CD4-positive, alpha-beta T cell treated with Interleukin-4 for 1 hour (primary cell): ENCODE measurements at regions not wholly inside any gene's neighbourhood (a gene's known extent, or its start where the extent isn't known, plus 50 kb on each side); places are given as distances from the start of the nearest gene placed in this dataset.
"Not testable (repeated sequence)": the region's sequence is repeated elsewhere in the genome, so short reads cannot be mapped to it uniquely, and the experiment has no call there.

Experiments used
- DNase-seq, 2 donors: peaks; one replicate each; pipeline ENCODE4 v3.0.0-alpha.2; 2020 to 2022

DNA sequence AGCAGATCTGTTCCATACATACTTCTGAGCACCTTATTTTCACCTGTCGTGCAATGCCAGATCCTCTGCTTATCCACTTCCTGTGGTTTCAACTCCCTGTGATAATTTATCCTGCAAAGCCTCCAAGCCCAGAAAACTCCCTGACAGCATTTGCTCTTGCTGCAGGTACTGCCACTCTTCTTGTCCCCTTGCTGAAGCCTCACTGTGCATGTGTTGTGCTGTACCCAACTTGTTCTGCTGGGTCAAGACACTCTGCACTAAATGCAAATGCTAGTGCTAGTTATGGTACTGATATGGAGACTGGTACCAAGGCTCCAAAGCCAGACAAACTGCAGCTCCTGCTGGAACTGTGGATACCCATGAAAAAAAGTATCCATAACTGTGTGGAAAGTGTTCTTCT, 315.4 kb upstream of the MIR17HG start:
- no peak for DNase-seq

DNA sequence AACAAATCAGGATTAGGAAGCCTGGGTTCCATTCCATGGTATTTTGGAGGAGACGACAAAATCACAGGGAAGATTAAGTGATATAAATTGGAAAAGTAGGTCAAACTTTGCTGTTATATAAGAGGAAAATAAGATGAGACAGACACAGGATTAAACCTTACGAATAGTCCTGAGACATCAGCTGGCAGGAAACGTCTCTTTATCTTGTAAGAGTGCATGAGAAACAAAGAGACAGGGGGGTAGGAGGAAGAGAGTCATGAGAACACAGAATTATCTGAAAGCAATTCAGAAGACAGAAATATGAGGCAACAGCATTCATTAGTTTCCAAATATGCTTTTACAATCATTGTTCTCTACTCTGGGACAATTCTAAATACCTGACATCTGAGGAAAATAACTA, 310.6 kb upstream of the MIR17HG start:
- DNase-seq: no peak

GRCh38 chr13:91042870-91043269, 304.6 kb upstream of the MIR17HG start:
- DNase-seq: no peak

GRCh38 chr13:91045351-91046034, 302.0 kb upstream of the MIR17HG start:
- no peak for DNase-seq

DNA sequence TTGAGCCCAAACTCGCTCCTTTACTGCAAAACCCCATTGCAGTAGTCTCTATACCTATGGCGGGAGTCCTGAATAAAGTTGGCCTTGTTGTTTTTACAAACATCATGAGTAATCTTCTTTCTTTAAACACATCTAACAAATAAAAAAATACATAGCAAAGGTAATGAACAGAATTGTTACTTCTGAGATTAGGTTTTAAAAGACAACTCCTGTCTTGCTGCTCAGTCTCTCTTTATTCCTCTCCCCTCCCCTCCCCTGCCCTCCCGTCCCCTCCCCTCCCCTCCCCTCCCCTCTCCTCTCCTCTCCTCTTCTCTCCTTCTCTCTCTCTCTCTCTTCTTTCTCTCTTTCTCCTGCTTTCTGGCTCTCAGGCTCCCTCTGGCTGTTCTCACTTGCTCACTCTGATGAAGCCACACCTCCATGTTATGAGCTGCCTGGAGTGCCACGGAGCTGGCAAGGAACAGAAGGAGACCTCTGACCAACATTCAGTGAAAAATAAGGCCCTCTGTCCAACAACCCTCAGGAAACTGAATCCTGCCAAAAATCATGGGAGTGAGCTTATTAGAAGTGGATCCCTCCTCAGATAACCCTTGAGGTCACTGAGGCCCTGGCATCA, 300.7 kb upstream of the MIR17HG start:
- no peak for DNase-seq

- no peak for DNase-seq
Measured at GRCh38 chr13:91050970-91051369, 296.5 kb upstream of the MIR17HG start.

DNA sequence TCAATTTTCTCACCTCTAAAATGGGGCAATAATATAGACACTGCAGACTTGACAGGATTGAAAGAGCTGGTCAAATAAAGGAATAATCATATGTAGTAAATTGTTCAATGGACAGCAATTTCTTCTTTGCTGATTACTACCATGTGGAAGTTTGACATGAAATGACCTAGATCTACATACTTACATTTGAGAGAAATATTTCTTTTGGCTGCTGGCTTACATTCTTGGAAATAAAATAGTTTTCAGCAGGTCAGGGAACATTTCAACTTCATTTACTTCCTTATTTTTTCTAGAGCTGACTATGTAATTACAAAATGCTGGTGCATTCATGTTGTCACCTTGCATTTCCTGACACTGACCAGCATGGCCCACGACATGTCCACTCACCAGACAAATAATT, 294.6 kb upstream of the MIR17HG start:
- DNase-seq: no peak

GRCh38 chr13:91053318-91054065, 294.0 kb upstream of the MIR17HG start:
- no peak for DNase-seq

GRCh38 chr13:91054902-91055301, 292.6 kb upstream of the MIR17HG start:
- DNase-seq: no peak

GRCh38 chr13:91056746-91057145, 290.7 kb upstream of the MIR17HG start:
- no peak for DNase-seq

- DNase-seq: not testable (repeated sequence)
Measured at GRCh38 chr13:91057507-91057906, 290.0 kb upstream of the MIR17HG start.

- no peak for DNase-seq
Measured at GRCh38 chr13:91058066-91058465, 289.4 kb upstream of the MIR17HG start.

DNA sequence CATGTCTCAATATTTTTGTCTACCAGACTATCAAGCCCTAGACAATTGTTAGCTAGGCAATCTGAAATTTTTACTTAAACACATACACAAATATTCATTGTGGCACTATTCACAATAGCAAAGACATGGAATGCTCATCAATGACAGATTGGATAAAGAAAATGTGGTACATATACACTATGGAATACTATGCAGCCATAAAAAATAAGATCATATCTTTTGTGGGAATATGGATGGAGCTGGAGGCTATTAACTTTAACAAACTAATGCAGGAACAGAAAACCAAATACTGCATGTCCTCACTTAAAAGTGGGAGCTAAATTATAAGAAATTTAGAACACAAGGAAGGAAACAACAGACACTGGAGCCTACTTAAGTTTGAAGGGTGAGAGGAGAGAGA, 288.6 kb upstream of the MIR17HG start:
- no peak for DNase-seq

DNA sequence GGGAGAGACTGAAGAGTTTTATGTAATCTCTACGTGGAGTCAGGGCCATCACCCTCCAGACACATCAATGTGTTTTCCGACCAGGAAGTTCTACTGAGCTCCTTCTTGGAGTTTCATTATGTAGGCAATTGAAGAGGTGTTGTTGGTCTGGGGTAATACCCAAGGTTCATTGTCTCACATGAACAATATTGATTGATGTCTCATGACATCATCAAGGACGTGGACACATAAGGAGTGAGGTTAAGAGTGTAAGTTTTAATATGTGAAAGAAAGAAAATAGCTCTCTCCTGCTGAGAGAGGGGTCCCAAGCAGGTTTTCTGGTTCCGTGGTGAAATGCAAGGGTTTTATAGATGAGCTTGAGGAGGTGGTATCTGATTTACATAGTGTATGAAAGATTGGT, 280.7 kb upstream of the MIR17HG start:
- no peak for DNase-seq

DNA sequence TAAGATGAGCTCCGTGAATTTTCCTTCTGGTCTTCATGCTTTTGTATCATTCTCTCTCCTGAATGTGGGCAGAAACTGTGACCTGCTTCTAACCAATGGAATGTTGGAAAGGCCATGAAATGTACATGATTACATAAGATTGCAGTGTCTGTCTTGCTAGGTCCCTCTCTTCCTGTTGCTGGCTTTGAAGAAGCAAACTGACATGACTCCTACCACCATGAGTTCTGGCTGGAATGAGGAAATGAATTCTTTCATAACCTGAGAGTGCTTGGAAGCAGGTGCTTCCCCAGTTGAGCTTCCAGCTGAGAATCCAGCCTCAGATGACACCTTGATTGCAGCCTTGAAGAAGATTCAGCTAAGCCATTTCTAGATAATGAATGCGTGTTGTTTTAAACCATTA, 275.0 kb upstream of the MIR17HG start:
- no peak for DNase-seq

GRCh38 chr13:91074091-91074490, 273.4 kb upstream of the MIR17HG start:
- no peak for DNase-seq

- DNase-seq: no peak
Measured at GRCh38 chr13:91076830-91077229, 270.7 kb upstream of the MIR17HG start.

- DNase-seq: no peak
Measured at GRCh38 chr13:91078093-91078679, 269.3 kb upstream of the MIR17HG start.

DNA sequence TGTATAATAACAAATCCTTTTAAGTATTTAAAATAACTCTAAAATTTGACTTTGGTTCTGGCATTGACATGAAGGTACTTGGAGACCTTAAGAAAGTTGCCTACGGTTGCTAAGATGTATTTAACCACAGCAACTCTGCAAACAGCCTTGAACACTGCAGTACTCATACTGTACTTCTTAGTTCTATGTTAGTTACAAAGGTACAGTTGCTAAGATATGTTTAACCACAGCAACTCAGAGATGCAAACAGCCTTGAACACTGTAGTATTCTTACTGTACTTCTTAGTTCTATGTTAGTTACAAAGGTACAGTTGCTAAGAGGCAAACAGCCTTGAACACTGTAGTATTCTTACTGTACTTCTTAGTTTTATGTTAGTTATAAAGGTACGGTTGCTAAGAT, 268.3 kb upstream of the MIR17HG start:
- no peak for DNase-seq

- no peak for DNase-seq
Measured at GRCh38 chr13:91085127-91085526, 262.4 kb upstream of the MIR17HG start.

DNA sequence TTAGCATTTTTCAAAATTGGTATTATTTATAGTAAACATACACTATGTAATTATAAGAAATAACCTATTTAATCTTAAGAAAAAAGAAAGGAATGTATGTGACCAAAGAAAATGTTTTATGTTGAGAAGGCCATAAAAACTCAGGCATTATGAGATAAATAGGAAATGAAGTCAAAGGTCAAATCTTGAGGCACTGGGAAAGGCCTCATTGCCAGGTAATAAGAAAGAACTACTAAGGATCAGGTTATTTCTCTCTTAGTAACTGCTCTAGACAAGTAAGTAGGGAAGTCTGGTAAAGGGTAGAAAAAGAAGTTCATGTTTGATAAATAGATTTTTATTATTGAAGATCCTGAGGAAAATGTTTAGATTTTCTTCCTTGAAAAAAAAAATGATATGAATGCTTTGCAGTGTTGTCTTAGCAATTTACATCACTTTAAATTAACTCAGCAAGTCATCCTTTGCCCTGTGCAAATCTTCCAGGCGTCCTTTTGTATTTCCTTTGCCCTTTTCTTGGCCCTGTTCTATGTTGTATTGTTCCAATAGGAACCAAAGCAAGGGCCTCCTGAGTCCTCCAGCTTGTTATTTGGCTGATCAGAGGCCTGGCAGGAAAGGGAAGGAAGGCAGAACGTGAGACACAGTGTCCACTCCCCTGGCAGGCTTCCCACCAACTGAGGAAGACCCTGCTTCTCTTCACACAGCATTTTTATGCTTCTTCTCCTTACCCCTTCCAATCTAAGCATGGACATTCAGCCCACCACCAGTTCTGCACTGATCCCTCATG, 260.4 kb upstream of the MIR17HG start:
- DNase-seq: no peak

GRCh38 chr13:91097269-91097668, 250.2 kb upstream of the MIR17HG start:
- DNase-seq: no peak

DNA sequence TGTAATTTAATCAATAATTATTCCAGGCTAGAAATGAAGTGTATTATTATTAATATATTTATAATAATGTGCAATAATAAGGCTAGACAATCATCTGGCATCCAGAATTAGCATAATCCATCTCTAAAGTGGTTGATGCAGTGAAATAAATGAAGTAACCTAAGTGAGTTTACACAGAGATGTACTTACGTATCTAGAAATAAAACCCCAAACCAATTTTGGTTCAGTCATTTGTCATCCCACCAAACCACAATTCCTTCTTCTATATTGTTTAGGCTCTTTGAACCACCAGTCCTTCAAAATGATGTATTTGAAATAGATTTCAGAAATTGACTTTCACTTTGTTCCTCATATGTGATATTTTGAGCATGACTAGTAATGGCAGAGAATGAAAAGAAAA, 247.6 kb upstream of the MIR17HG start:
- DNase-seq: no peak
